ENCODE measurements at regions not wholly inside any gene's neighbourhood (a gene's known extent, or its start where the extent isn't known, plus 50 kb on each side); places are given as distances from the start of the nearest gene placed in this dataset.

DNA sequence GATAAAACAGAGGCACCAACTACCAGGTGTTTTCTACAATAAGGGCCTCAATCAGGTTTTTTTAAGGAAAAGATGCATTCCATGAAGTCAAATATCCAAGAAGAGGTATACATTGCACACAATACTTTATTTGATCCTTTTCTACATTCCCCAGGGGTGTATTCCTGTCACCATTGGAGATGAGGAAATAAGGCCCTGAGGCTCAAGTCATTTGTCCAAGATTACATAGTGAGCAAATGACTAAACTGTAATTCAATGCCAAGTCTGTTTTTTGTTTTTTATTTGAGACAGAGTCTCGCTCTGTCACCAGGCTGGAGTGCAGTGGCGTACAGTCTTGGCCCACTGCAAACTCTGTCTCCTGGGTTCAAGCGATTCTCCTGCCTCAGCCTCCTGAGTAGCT lies 69.2 kb upstream of the CDYL start:
- H3K9me3 ChIP-seq (ENCODE audit: low read length) = no peaks in the 10 kb centered on the region

DNA sequence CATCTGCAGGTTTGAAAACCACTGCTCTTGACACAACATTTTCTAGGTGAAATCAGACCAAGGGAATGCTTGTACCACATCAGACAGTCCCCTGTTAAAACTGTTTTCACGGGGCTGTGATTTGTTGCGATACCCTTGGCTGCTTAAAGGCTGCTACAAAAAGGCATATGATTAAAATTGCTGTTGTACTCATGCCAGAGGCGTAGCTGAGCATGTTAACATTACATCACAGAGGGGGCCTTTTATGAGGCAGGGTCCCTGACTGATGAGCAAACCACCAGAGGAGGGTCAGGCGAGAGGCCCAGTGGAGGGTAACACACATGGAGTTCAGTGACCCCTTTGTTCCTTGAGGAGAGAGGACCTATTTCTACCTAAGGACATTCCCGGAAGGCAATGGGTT lies 70.4 kb upstream of the CDYL start:
- no peak overlapping the region for H3K27ac ChIP-seq (ENCODE audit: low read length)
- no peaks in the 10 kb centered on the region for H4K20me1 ChIP-seq (ENCODE audit: insufficient read depth)
- no peak overlapping the region for H3K4me2 ChIP-seq (ENCODE audit: low read length)
- H3K27me3 ChIP-seq (ENCODE audit: insufficient read depth, low read depth, low read length) = no peaks in the 10 kb centered on the region
- no peak for TF ChIP-seq TAF1 (IDR thresholded peaks at IDR 0.05; ENCODE audit: low read depth)
- no peak for TF ChIP-seq EP300 (conservative IDR thresholded peaks at IDR 0.05; ENCODE audit: poor library complexity, severe bottlenecking)
- no peak for TF ChIP-seq RAD21 (conservative IDR thresholded peaks at IDR 0.05)
- no peak for TF ChIP-seq MXI1 (conservative IDR thresholded peaks at IDR 0.05; ENCODE audit: poor library complexity, severe bottlenecking)
- no peak for TF ChIP-seq POLR2AphosphoS5 (IDR thresholded peaks at IDR 0.05)
- no peak for TF ChIP-seq EZH2 (IDR thresholded peaks at IDR 0.05; ENCODE audit: borderline replicate concordance, insufficient read depth, low read length, poor library complexity, severe bottlenecking)
- TF ChIP-seq SMC3 (conservative IDR thresholded peaks at IDR 0.05; ENCODE audit: poor library complexity) = no peak
- TF ChIP-seq, protein P1, sequence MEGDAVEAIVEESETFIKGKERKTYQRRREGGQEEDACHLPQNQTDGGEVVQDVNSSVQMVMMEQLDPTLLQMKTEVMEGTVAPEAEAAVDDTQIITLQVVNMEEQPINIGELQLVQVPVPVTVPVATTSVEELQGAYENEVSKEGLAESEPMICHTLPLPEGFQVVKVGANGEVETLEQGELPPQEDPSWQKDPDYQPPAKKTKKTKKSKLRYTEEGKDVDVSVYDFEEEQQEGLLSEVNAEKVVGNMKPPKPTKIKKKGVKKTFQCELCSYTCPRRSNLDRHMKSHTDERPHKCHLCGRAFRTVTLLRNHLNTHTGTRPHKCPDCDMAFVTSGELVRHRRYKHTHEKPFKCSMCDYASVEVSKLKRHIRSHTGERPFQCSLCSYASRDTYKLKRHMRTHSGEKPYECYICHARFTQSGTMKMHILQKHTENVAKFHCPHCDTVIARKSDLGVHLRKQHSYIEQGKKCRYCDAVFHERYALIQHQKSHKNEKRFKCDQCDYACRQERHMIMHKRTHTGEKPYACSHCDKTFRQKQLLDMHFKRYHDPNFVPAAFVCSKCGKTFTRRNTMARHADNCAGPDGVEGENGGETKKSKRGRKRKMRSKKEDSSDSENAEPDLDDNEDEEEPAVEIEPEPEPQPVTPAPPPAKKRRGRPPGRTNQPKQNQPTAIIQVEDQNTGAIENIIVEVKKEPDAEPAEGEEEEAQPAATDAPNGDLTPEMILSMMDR (IDR thresholded peaks at IDR 0.05; ENCODE audit: poor library complexity, severe bottlenecking) = no peak
- TF ChIP-seq, protein P2, sequence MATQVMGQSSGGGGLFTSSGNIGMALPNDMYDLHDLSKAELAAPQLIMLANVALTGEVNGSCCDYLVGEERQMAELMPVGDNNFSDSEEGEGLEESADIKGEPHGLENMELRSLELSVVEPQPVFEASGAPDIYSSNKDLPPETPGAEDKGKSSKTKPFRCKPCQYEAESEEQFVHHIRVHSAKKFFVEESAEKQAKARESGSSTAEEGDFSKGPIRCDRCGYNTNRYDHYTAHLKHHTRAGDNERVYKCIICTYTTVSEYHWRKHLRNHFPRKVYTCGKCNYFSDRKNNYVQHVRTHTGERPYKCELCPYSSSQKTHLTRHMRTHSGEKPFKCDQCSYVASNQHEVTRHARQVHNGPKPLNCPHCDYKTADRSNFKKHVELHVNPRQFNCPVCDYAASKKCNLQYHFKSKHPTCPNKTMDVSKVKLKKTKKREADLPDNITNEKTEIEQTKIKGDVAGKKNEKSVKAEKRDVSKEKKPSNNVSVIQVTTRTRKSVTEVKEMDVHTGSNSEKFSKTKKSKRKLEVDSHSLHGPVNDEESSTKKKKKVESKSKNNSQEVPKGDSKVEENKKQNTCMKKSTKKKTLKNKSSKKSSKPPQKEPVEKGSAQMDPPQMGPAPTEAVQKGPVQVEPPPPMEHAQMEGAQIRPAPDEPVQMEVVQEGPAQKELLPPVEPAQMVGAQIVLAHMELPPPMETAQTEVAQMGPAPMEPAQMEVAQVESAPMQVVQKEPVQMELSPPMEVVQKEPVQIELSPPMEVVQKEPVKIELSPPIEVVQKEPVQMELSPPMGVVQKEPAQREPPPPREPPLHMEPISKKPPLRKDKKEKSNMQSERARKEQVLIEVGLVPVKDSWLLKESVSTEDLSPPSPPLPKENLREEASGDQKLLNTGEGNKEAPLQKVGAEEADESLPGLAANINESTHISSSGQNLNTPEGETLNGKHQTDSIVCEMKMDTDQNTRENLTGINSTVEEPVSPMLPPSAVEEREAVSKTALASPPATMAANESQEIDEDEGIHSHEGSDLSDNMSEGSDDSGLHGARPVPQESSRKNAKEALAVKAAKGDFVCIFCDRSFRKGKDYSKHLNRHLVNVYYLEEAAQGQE (IDR thresholded peaks at IDR 0.05; ENCODE audit: borderline replicate concordance) = no peak
- H3K9ac ChIP-seq (ENCODE audit: low read length) = no peak overlapping the region
- H3F3A ChIP-seq (ENCODE audit: insufficient read depth, low read length, poor library complexity, severe bottlenecking) = no peaks in the 10 kb centered on the region
- no peak overlapping the region for H3K4me3 ChIP-seq (ENCODE audit: low read length)
- no peaks in the 10 kb centered on the region for H3K79me2 ChIP-seq (replicated peaks; ENCODE audit: insufficient read depth, low read length)
- H3K9me3 ChIP-seq (ENCODE audit: low read length) = no peaks in the 10 kb centered on the region
- H2AFZ ChIP-seq (ENCODE audit: low read depth, low read length) = no peak overlapping the region
- H3K9me2 ChIP-seq (ENCODE audit: insufficient read depth, low read length) = no peaks in the 10 kb centered on the region
- H3K36me3 ChIP-seq (ENCODE audit: insufficient read depth, low read length) = no peaks in the 10 kb centered on the region

More for the DNA sequence above, 69.2 kb upstream of the CDYL start:
- H3K4me3 ChIP-seq (ENCODE audit: low read length) = no peak overlapping the region
- H3K36me3 ChIP-seq (ENCODE audit: insufficient read depth, low read length) = no peaks in the 10 kb centered on the region
- no peaks in the 10 kb centered on the region for H3K27me3 ChIP-seq (ENCODE audit: insufficient read depth, low read depth, low read length)
- no peaks in the 10 kb centered on the region for H3K9me2 ChIP-seq (ENCODE audit: insufficient read depth, low read length)
- no peak overlapping the region for H3K9ac ChIP-seq (ENCODE audit: low read length)
- TF ChIP-seq TAF1 (IDR thresholded peaks at IDR 0.05; ENCODE audit: low read depth) = no peak
- TF ChIP-seq EZH2 (IDR thresholded peaks at IDR 0.05; ENCODE audit: borderline replicate concordance, insufficient read depth, low read length, poor library complexity, severe bottlenecking) = no peak
- TF ChIP-seq, protein P2 (IDR thresholded peaks at IDR 0.05; ENCODE audit: borderline replicate concordance) = no peak
- no peak for TF ChIP-seq RAD21 (conservative IDR thresholded peaks at IDR 0.05)
- no peak for TF ChIP-seq EP300 (conservative IDR thresholded peaks at IDR 0.05; ENCODE audit: poor library complexity, severe bottlenecking)
- no peak for TF ChIP-seq MXI1 (conservative IDR thresholded peaks at IDR 0.05; ENCODE audit: poor library complexity, severe bottlenecking)
- TF ChIP-seq, protein P1 (IDR thresholded peaks at IDR 0.05; ENCODE audit: poor library complexity, severe bottlenecking) = no peak
- no peak for TF ChIP-seq POLR2AphosphoS5 (IDR thresholded peaks at IDR 0.05)
- no peak for TF ChIP-seq SMC3 (conservative IDR thresholded peaks at IDR 0.05; ENCODE audit: poor library complexity)
- no peaks in the 10 kb centered on the region for H3F3A ChIP-seq (ENCODE audit: insufficient read depth, low read length, poor library complexity, severe bottlenecking)
- H4K20me1 ChIP-seq (ENCODE audit: insufficient read depth) = no peaks in the 10 kb centered on the region
- no peak overlapping the region for H3K27ac ChIP-seq (ENCODE audit: low read length)
- no peak overlapping the region for H2AFZ ChIP-seq (ENCODE audit: low read depth, low read length)
- H3K4me2 ChIP-seq (ENCODE audit: low read length) = no peak overlapping the region
- H3K79me2 ChIP-seq (replicated peaks; ENCODE audit: insufficient read depth, low read length) = no peaks in the 10 kb centered on the region
